ENCODE measurements at regions not wholly inside any gene's neighbourhood (a gene's known extent, or its start where the extent isn't known, plus 50 kb on each side); places are given as distances from the start of the nearest gene placed in this dataset.

- H3K9me3 ChIP-seq (ENCODE audit: control insufficient read depth in 2 of 3, insufficient read depth in 1 of 3, low read length in 3 of 3): no peaks in the 10 kb centered on the region
- H3K27ac ChIP-seq (ENCODE audit: low read depth in 2 of 2, low read length in 2 of 2): no peak overlapping the region
- FAIRE-seq (no peak), DNase-seq (peak in 1 of 5 donors; percentile 24)
- intact Hi-C loops (cut with DNase I): no loop called here
- H3K4me1 ChIP-seq (ENCODE audit: control insufficient read depth in 2 of 3, insufficient read depth in 2 of 3, low read depth in 1 of 3, low read length in 3 of 3): no peaks in the 10 kb centered on the region
- no peak for TF ChIP-seq CTCF (IDR thresholded peaks at IDR 0.05; ENCODE audit: borderline replicate concordance, extremely low read depth, insufficient read depth)
- no peaks in the 10 kb centered on the region for H3K36me3 ChIP-seq (ENCODE audit: control insufficient read depth in 2 of 3, insufficient read depth in 3 of 3, low read length in 3 of 3)
- no peak overlapping the region for H3K9ac ChIP-seq (ENCODE audit: low read length in 3 of 3)
- H3K27me3 ChIP-seq (ENCODE audit: control insufficient read depth, insufficient read depth, low read length): no peaks in the 10 kb centered on the region
- H3K4me3 ChIP-seq (ENCODE audit: low read length in 3 of 3): no peak overlapping the region
Measured at GRCh38 chr2:230643576-230644291, 68.9 kb upstream of the CAB39 start.

- Histone ChIP-seq H3K4me1 (ENCODE audit: control insufficient read depth in 2 of 3, insufficient read depth in 2 of 3, low read depth in 1 of 3, low read length in 3 of 3) (no peaks in the 10 kb centered on the region), H3K9me3 (ENCODE audit: control insufficient read depth in 2 of 3, insufficient read depth in 1 of 3, low read length in 3 of 3) (no peaks in the 10 kb centered on the region), H3K36me3 (ENCODE audit: control insufficient read depth in 2 of 3, insufficient read depth in 3 of 3, low read length in 3 of 3) (no peaks in the 10 kb centered on the region), H3K27me3 (ENCODE audit: control insufficient read depth, insufficient read depth, low read length) (no peaks in the 10 kb centered on the region), H3K4me3 (ENCODE audit: low read length in 3 of 3) (no peak overlapping the region), H3K27ac (ENCODE audit: low read depth in 2 of 2, low read length in 2 of 2) (no peak overlapping the region), H3K9ac (ENCODE audit: low read length in 3 of 3) (no peak overlapping the region)
- DNase-seq: peak in 2 of 5 donors; percentile 5 to 23
- no peak for TF ChIP-seq CTCF (IDR thresholded peaks at IDR 0.05; ENCODE audit: borderline replicate concordance, extremely low read depth, insufficient read depth)
- intact Hi-C loops (cut with DNase I): no loop called here
- FAIRE-seq: no peak
Measured at GRCh38 chr2:230644356-230644935, 68.2 kb upstream of the CAB39 start.

GRCh38 chr2:230648356-230648755 is 64.3 kb upstream of the CAB39 start:
- no peaks in the 10 kb centered on the region for H3K9me3 ChIP-seq (ENCODE audit: control insufficient read depth in 2 of 3, insufficient read depth in 1 of 3, low read length in 3 of 3)
- no peak for TF ChIP-seq CTCF (IDR thresholded peaks at IDR 0.05; ENCODE audit: borderline replicate concordance, extremely low read depth, insufficient read depth)
- intact Hi-C loops (cut with DNase I): no loop called here
- no peak for DNase-seq
- FAIRE-seq: no peak
- H3K36me3 ChIP-seq (ENCODE audit: control insufficient read depth in 2 of 3, insufficient read depth in 3 of 3, low read length in 3 of 3): no peaks in the 10 kb centered on the region
- no peaks in the 10 kb centered on the region for H3K27me3 ChIP-seq (ENCODE audit: control insufficient read depth, insufficient read depth, low read length)
- peaks cover 0 to 4% (median 2%) of the 10 kb centered on the region in 3 donors for H3K4me1 ChIP-seq (ENCODE audit: control insufficient read depth in 2 of 3, insufficient read depth in 2 of 3, low read depth in 1 of 3, low read length in 3 of 3)
- H3K27ac ChIP-seq (ENCODE audit: low read depth in 2 of 2, low read length in 2 of 2): no peak overlapping the region
- H3K4me3 ChIP-seq (ENCODE audit: low read length in 3 of 3): no peak overlapping the region
- no peak overlapping the region for H3K9ac ChIP-seq (ENCODE audit: low read length in 3 of 3)
